GM18498 (cell line): ENCODE measurements at regions not wholly inside any gene's neighbourhood (a gene's known extent, or its start where the extent isn't known, plus 50 kb on each side); places are given as distances from the start of the nearest gene placed in this dataset.

Experiments used
- ATAC-seq: cut with Tn5 transposase; IDR thresholded peaks from one replicate; pipeline ENCODE4 v1.9.1; 2021; ENCODE audit warnings: mild to moderate bottlenecking, moderate library complexity; ENCODE audit not compliant: unreplicated experiment

DNA sequence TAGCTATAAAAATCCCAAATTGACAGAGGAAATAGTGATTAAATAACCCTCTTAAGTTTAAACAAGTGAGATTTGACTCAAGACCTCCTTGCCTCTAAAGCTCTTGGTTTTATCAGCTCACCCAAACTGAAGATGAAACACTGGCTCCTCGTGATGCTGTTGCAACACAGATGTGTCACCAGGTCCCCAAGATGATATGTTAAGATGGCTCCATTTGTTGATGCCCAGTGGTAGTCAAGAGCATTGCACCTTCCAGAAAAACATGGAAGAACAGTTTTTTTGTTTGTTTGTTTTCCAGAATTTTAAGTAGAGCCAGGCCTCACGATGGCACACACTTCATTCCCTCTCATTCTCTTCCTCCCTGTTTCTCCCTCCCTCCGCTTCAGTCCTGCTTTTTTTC, 399.8 kb downstream of the TXNL1 start:
- no peak for ATAC-seq

DNA sequence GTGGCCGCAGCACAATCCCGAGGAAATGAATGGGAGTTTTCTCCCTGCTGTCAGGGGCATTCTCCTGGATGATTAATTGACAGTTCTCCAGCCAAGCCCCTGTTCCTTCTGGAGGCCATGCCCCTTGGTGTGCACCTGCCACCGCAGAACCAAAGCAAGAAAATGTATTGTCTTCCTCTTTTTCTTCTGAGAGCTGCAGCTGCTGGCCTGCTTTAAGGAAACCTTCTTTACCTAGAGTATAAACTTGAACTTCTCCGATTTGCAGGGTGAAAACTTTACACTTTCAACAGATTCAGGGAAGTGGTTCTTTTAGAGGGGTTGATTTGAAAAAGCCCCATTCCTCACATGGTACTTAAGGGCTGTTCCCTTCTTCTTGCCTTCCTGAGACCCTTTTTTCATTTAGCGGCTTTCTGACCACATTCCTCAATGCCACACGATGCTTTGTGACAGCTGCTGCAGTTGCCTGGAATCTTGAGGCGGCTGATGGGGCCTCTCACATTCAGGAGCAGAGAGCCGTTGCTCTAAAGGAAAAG, 402.8 kb downstream of the TXNL1 start:
- ATAC-seq, result peak; percentile 84

DNA sequence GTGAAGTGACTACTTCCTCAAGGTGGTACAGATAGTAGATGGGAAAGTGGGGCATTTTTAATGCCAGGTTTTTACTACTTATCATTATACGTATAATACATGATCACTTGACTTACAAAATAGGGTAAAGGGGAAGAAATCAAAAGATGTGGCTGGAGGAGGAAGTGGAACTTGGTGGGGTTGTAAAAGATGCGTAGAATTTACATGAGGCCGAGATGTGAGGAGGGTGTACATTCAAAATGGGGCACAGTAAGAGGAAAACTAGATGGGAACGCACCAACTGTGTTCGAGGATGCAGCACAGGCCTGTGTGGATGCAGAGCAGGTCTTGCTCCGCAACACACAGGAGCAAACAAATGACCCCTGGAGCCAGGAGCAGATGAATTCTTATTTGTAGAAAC, 403.3 kb downstream of the TXNL1 start:
- ATAC-seq, result peak; percentile 57

GRCh38 chr18:56233595-56233994, 404.8 kb downstream of the TXNL1 start:
- ATAC-seq, result no peak

DNA sequence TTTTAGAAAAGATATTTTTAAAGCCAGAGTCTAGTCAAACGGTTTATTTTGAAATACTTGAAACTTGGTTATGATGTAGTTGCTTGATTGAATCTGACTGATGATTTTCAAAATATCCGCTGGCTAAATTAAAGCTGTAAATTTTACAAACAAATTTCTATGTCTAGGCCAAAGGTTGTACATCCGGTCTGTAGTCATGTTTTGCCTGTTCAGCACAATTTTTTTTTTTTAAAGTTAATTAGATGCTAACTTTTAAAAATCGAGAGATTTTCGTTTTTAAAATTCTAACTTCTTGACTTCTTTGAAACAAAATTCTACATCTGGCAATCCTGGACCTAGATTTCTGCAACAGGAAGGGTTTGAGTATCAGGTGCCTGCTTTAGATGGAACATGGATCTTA, 412.4 kb downstream of the TXNL1 start:
- no peak for ATAC-seq

DNA sequence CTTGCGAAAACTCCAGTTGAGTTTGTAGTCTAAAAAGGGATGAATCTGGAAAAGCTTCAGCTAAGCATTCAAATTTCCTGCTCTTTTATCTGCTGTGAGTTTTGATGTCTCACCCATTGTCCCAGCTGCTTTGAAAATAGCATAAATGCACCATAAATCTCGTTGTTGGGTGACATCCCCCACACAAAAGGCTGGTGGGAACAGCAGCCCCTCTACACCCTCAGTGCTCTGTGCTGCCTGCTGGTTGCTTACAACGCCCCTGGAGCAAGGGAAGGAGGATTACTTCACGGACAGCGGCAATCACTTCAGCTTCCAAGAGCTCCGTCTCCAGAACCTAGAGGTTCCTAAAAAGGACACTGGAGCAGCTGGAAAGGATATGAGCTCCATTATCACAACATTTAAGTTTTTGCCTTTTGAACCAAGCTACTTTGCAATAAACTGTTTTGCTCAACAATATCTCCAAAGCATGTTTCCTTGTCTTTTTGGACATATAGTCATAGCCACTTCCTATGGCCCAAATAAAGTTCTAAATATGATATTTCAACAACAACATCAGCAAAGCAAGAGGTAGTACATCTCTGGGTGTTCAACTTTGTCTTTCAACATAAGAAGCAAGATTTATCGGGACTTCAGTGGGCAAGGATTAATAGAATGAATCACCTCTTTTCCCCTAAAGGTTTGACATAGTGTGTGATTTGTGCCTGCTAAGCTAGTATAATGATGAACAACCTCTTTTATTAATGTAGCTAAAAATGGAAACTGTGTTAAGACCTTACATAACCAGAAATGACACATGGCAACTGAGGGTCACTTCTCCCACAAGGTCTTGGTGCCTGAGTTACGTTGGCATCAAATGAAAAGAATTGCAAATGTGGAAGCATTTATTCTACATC, 413.5 kb downstream of the TXNL1 start:
- no peak for ATAC-seq

- ATAC-seq, result no peak
Observed at GRCh38 chr18:56221195-56222065, 417.0 kb downstream of the TXNL1 start.

- ATAC-seq, result no peak
Observed at GRCh38 chr18:56217406-56217805, 421.0 kb downstream of the TXNL1 start.

DNA sequence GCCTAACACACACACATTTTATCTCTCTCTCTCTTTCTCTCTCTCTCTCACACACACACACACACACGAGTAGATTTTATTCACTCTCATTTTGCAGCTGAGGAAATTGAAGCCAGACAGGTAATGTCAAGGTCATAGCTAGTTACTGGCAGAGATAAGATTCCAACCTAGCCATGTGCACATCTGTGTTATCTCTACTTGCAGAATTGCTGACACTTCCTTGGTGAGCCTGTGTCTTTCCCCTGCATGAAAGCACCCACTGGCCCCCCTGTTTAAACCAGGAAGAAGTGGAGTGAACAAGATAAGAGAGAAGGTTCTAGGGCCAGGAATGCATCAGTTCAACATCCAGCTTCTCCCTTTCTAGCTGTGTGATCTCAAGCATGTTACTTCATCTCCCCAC, 423.7 kb downstream of the TXNL1 start:
- ATAC-seq, result no peak

DNA sequence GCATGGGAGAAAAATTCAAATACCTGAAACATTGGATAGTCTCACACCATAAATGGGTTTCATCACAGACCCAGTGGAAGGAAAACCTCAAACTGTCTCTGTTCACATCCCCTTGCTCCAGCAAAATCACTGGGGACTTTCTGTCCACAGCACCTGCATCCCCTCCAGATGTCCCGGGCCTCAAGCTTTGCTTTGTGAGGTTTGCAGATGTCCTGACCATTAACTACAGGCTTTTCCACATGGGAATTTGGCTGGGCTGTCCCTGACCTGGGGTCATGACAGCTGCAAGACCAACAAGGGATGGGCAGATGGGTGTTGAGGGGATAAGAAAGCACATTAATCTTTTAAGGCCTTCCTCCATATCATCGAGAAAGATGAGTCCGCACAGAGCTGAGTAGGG, 427.9 kb downstream of the TXNL1 start:
- no peak for ATAC-seq

- no peak for ATAC-seq
Observed at GRCh38 chr18:56207989-56208388, 430.4 kb downstream of the TXNL1 start.

DNA sequence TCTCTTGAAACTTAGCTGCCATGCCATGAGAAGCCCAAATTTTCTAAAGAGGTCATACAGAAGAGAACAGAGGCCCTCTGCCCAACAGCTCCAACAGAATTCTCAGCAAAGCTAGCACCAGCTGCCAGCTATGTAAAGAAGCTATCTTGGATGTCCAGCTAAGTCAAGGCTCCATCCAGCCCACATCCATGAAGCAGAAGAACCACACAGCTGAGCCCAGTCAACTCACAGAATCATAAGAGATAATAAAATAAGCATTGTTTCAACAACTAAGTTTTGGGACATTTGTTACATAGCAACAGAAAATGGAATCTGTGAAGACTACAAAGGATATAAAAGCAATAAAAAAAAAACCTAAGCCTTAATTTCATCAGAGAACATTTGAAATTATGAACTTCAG, 434.3 kb downstream of the TXNL1 start:
- ATAC-seq, result no peak

GRCh38 chr18:56202678-56203077, 435.7 kb downstream of the TXNL1 start:
- no peak for ATAC-seq

GRCh38 chr18:56200381-56200911, 437.9 kb downstream of the TXNL1 start:
- no peak for ATAC-seq

DNA sequence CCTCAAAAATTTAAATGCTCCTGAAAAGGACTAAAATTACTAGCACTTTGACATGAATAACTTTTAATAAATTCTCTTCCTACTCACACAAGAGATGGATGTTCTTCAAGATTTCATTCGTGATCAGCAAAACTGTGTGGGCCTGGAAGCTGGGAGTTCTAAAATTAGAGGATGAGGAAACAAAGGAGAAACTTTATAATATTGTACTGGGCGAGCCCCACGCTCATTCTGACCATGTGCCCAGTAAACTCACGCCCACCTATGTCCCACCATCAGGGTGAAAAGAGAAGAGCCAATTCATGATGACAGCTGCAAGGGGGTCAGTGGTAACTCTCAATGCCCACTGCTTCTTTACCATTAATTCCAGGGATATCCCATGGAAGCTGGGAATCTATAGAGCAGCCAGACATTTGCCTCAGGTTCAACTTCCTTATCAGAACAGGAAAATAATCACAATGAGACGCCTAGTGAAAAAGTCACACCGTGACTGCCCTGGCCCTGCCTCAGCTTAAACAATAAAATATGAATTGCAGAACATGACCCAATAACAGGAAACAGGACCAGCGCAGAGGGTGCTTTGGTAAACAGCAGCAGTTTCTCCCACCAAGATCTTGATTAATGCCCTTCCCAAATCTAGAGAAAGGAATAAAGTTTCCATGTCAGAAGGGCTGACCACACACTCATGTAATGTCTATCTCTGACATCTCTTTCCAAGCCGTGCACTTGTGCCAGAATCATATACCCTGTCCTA, 438.6 kb downstream of the TXNL1 start:
- ATAC-seq, result no peak

DNA sequence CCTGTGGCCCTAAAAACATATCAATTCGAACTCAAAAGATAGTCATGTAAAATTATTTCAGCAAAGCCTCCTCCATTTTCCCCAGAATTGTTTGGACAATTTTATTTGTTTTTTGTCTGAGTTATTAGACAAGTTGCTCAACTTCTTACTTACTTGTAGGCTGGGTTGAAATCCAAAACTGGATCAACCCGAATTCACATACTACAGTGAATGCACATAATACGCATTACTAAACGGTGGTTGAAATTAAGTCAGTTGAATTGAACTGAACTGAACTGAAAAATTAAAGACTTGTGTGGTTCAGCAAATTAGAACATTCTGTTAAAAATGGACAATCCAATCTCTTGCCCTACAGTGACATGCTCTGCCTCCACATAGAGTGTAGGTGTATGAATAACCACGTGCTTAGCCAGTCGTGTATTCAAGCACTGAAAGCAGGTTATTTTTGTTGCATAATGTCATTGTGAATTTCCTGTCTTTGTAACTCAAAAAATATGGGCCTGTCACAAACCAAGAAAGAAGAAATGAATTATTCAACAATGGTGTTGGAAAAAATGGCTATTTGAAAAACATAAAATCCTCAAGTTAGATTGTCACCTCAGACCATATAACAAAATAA, 441.0 kb downstream of the TXNL1 start:
- ATAC-seq, result no peak

DNA sequence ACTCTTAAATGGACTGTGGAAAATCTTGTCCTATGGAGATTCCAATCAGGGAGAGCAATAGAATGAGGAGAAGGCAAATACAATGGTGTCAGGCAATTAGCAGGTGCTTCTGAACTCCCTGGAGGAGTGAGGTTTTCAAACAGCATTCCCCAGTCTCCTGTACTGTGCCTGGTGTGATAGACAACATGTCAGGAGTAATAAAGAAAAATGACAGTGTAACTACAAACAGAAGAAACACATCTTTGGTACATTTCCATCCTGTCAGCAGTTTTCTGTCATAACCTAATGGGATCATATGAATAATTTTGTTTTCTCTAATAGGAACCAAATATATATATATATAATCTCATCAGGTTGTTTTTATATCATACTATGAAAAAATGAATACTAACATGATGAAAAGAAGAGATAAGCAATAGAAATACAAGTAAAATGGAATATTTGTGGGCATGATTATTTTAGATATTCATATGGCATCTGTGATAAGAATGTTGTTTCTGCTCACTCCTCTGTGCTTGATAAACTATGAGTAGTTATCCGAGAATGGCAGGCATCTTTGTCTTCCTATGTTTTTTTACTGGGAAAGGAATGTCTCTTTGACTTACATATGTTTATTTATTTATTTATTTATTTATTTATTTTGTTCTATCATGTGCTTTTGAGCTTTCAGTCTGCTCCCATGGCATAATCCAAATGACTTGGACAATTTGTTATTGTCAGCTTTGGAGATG, 441.7 kb downstream of the TXNL1 start:
- no peak for ATAC-seq

DNA sequence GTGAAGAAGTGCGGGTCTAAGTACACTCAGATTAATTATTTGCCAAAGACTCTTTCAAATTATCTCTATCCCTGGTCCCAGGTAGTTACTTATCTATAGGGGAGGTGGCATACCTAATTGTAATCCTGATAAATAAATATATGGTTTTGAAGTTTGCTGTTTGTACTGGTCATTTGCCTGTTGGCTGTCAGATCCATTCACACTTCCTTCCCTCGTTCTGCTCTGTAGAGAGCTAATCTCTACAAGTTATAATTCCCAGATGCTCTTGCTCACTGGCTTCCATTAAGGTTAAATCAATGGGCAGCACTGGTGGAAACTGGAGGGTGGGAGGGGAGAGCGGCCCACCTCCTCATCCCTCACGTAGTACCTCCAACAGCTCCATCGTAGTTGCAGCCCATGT, 447.1 kb downstream of the TXNL1 start:
- no peak for ATAC-seq

- no peak for ATAC-seq
Observed at GRCh38 chr18:56189615-56190014, 448.8 kb downstream of the TXNL1 start.
